ENCODE measurements at regions not wholly inside any gene's neighbourhood (a gene's known extent, or its start where the extent isn't known, plus 50 kb on each side); places are given as distances from the start of the nearest gene placed in this dataset.

DNA sequence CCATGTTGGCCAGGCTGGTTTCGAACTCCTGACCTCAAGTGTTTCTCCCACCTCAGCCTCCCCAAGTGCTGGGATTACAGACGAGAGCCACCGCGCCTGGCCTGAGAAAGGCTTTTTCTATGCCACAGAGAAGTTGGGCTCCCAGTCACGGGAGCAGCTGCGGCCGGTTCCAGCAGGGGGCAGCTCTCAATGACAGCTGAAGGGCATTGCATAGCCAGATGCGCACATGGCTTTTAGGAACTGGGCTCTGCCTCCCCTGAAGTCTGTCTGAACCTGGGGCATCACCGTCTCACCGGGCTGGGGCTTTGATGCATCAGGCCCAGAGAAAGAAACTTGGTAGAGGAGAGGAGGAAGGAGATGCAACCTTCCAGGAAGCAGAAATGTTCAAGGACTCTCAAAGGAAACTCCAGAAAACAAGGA is 84.2 kb upstream of the LAPTM4A start:
- TF ChIP-seq, protein P1, sequence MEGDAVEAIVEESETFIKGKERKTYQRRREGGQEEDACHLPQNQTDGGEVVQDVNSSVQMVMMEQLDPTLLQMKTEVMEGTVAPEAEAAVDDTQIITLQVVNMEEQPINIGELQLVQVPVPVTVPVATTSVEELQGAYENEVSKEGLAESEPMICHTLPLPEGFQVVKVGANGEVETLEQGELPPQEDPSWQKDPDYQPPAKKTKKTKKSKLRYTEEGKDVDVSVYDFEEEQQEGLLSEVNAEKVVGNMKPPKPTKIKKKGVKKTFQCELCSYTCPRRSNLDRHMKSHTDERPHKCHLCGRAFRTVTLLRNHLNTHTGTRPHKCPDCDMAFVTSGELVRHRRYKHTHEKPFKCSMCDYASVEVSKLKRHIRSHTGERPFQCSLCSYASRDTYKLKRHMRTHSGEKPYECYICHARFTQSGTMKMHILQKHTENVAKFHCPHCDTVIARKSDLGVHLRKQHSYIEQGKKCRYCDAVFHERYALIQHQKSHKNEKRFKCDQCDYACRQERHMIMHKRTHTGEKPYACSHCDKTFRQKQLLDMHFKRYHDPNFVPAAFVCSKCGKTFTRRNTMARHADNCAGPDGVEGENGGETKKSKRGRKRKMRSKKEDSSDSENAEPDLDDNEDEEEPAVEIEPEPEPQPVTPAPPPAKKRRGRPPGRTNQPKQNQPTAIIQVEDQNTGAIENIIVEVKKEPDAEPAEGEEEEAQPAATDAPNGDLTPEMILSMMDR (IDR thresholded peaks at IDR 0.05; ENCODE audit: low read depth, low read length, missing control alignments), result peak; percentile 93

DNA sequence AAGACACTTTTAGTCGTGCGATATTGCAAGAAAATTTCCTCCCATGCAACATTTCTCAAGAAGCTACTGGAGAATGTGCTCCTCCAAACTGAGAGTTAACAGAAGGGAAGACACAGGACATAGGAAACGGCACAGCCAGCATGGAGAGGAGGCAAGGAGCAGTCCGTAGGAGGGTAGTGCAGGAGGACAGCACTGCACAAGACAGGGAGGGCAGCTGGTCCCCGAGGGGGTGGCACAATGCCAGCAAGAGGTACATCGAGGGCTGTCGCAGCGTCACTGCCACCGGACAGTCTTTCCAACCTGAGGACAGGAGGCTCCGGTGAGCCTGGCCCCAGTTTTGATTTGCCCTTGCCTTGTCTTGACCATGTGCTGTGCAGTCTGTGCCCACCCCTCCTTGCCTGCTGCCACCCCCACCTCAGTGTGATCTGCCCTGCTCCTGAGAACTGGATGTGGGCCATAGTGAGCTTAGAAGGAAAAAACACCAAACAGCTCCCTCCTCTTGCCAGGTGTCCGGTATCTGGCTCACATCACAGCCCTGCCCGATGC is 81.6 kb upstream of the LAPTM4A start:
- DNase-seq (ENCODE audit: low read depth), result no peak
- TF ChIP-seq, protein P1 (IDR thresholded peaks at IDR 0.05; ENCODE audit: low read depth, low read length, missing control alignments), result no peak
- H3K4me3 ChIP-seq (ENCODE audit: low read depth, low read length), result no peak overlapping the region

More for the DNA sequence above, 84.2 kb upstream of the LAPTM4A start:
- H3K4me3 ChIP-seq (ENCODE audit: low read depth, low read length), result no peak overlapping the region
- peak; percentile 57 for DNase-seq (ENCODE audit: low read depth)

DNA sequence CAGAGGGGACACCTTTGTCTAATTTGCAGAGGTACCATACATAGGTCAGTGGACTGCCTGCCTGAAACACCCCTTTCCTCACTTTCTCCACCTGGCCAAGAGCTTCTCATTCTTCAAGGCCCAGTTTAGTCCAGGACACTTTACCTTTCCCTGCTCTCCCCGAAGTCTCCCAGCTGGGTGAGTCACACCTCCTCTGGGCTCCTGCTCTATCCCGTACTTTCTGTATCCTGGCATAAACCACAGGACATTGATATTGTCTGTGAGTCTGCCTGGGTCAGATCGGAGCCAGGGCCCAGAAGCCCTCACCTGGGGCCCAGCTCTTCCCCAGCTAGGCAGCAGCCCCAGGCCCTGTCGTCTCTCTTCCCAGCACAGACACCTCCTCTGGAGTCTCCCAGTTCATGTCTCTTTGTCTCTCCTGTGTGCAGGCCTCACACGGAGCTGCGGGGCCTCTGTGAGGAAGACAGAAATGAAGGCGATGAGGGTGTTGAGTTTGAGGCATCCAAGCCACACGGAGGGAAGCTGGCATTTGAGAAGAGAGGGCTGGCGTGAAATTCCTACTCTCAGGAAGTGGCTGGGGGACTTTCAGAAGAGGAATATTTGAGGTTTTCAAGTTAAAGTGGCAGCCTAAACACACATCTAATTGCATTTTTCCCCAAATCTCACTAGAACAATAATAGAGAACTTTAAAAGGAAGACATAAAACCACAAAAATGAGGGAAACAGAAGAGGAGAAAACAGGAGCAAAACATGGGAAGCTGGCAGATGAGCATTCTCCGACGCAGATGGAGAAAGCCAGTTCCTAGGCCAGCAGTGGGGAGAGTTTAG is 79.6 kb upstream of the LAPTM4A start:
- DNase-seq (ENCODE audit: low read depth), result no peak
- H3K4me3 ChIP-seq (ENCODE audit: low read depth, low read length), result no peak overlapping the region
- TF ChIP-seq, protein P1 (IDR thresholded peaks at IDR 0.05; ENCODE audit: low read depth, low read length, missing control alignments), result no peak

DNA sequence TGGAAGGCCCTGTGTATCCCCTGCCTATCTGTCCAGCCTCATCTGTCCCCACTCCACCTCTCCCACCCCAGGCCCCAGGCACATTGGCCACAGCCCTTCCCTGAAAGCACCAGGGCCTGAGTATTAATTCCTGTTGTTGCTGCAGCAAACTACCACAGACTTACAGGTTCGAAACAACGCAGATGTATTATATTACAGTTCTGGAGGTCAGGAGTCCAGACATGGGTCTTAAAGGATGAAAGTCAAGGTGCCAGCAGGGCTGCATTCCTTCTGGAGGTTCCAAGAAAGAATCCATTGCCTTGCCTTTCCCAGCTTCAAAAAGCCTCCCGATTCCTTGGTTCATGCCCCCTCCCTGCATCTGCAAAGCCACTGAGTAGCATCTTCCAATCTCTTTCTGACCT is 78.7 kb upstream of the LAPTM4A start:
- no peak for DNase-seq (ENCODE audit: low read depth)
- TF ChIP-seq, protein P1 (IDR thresholded peaks at IDR 0.05; ENCODE audit: low read depth, low read length, missing control alignments), result no peak
- H3K4me3 ChIP-seq (ENCODE audit: low read depth, low read length), result no peak overlapping the region

DNA sequence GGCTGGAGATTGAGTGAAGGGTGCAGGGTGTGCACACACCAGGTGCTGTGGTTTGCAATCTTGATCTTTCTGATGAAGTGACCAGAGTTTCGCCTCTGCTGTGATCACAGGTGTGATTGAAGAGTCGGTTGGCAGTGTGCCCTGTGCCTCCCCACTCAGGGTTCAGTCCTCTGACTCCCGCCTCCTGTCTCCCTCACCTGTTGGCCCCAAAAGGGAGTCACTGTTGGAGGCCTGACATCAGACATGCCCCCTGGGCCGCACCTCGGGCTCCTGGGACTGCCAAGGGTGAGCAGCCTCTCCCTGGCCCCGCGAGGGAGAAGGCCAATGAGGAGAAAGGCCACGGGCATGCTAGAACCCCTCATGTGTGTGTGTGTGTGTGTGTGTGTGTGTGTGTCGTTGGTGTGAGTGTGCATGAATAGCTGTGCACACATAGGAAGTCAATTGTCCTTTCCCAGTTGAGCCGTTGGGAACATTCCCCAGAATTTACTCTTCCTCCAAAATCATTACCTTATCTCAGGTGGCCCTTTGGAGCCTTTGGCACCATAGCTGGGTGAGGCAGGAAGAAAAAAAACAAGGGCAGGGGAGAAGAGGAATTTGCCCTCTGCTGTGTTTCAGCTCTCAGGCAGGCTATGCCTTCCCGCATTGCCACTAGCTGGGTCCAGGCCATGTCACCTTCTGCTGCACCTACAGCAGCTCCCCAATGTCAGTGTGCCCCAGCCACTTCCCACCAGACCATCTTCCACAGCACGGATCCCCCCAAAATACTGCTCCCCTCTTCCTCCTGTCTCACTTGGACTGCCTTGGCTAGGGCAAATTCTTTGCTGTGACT is 78.1 kb upstream of the LAPTM4A start:
- TF ChIP-seq, protein P1 (IDR thresholded peaks at IDR 0.05; ENCODE audit: low read depth, low read length, missing control alignments), result no peak
- H3K4me3 ChIP-seq (ENCODE audit: low read depth, low read length), result no peak overlapping the region
- no peak for DNase-seq (ENCODE audit: low read depth)

DNA sequence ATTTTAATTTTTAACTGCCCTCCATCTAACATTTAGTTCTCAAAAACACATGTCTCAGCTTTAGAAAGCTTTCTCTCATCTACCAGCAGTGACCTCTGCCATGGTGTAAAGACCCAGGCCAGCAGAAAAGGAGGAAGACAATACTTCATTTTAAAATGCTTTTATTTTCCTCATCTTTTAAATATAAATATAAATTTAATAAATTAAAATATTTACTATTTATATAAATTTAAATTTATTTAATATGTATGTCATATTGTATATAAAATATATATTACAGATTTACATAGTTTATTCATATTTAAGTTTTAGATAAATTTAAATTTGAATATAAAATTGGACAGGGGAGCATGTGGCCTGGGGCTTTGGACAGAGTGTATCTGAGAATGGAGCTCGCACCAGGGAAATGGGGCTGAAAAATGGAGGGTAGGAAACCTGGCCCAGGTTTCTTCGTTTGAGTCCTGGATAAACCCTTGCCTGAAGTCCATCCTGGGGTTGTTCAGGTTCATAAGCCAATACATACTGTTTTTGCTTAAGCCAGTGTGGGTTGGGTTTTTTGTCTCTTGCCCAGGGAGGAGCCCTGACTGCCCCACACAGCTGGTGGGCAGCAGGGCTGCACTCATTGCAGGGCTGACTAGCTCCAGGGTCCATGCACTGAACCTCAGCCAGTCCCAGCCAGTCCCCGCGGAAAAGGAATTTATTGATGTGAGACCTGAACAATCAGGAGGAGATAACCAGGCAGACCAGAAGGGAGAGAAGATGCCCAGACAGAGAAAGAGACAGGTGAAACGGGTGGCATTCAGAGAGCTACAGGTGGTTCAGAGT is 77.3 kb upstream of the LAPTM4A start:
- DNase-seq (ENCODE audit: low read depth), result no peak
- no peak overlapping the region for H3K4me3 ChIP-seq (ENCODE audit: low read depth, low read length)
- TF ChIP-seq, protein P1 (IDR thresholded peaks at IDR 0.05; ENCODE audit: low read depth, low read length, missing control alignments), result no peak
